ENCODE measurements at regions not wholly inside any gene's neighbourhood (a gene's known extent, or its start where the extent isn't known, plus 50 kb on each side); places are given as distances from the start of the nearest gene placed in this dataset.

- TF ChIP-seq CTCF (IDR thresholded peaks at IDR 0.05) = no peak
- H3K4me2 ChIP-seq (ENCODE audit: low read length) = no peak overlapping the region
Observed at GRCh38 chr12:59867689-59868088, 271.9 kb downstream of the SLC16A7 start.

GRCh38 chr12:59871779-59872178, 275.9 kb downstream of the SLC16A7 start:
- H2AFZ ChIP-seq = no peak overlapping the region
- H3K27ac ChIP-seq = no peak overlapping the region
- TF ChIP-seq CTCF (IDR thresholded peaks at IDR 0.05) = no peak
- H3K4me2 ChIP-seq (ENCODE audit: low read length) = no peak overlapping the region
- no peaks in the 10 kb centered on the region for H3K9me3 ChIP-seq (ENCODE audit: control insufficient read depth, low read length)
- H3K4me3 ChIP-seq (ENCODE audit: low read depth, low read length) = no peak overlapping the region
- H3K4me1 ChIP-seq = no peaks in the 10 kb centered on the region
- no peaks in the 10 kb centered on the region for H3K79me2 ChIP-seq
- no peaks in the 10 kb centered on the region for H3K27me3 ChIP-seq (ENCODE audit: control insufficient read depth, insufficient read depth, low read length)
- H3K36me3 ChIP-seq (ENCODE audit: control insufficient read depth, insufficient read depth, low read length) = no peaks in the 10 kb centered on the region
- no peak overlapping the region for H3K9ac ChIP-seq

More at GRCh38 chr12:59867689-59868088, 271.9 kb downstream of the SLC16A7 start:
- Histone ChIP-seq H3K4me1 (no peaks in the 10 kb centered on the region), H3K27me3 (ENCODE audit: control insufficient read depth, insufficient read depth, low read length) (no peaks in the 10 kb centered on the region), H3K4me3 (ENCODE audit: low read depth, low read length) (no peak overlapping the region), H2AFZ (no peak overlapping the region), H3K79me2 (no peaks in the 10 kb centered on the region), H3K27ac (no peak overlapping the region), H3K9me3 (ENCODE audit: control insufficient read depth, low read length) (no peaks in the 10 kb centered on the region), H3K36me3 (ENCODE audit: control insufficient read depth, insufficient read depth, low read length) (no peaks in the 10 kb centered on the region), H3K9ac (no peak overlapping the region)

GRCh38 chr12:59873136-59873535, 277.3 kb downstream of the SLC16A7 start:
- Histone ChIP-seq H3K36me3 (ENCODE audit: control insufficient read depth, insufficient read depth, low read length) (no peaks in the 10 kb centered on the region), H3K27ac (no peak overlapping the region), H3K79me2 (no peaks in the 10 kb centered on the region), H3K9me3 (ENCODE audit: control insufficient read depth, low read length) (no peaks in the 10 kb centered on the region), H3K27me3 (ENCODE audit: control insufficient read depth, insufficient read depth, low read length) (no peaks in the 10 kb centered on the region), H2AFZ (no peak overlapping the region), H3K9ac (no peak overlapping the region), H3K4me2 (ENCODE audit: low read length) (no peak overlapping the region), H3K4me3 (ENCODE audit: low read depth, low read length) (no peak overlapping the region), H3K4me1 (no peaks in the 10 kb centered on the region)
- TF ChIP-seq CTCF (IDR thresholded peaks at IDR 0.05) = no peak

- Histone ChIP-seq H3K27ac (no peak overlapping the region), H3K36me3 (ENCODE audit: control insufficient read depth, insufficient read depth, low read length) (no peaks in the 10 kb centered on the region), H3K79me2 (no peaks in the 10 kb centered on the region)
Observed at GRCh38 chr12:59874781-59875180, 279.0 kb downstream of the SLC16A7 start.

More at GRCh38 chr12:59874781-59875180, 279.0 kb downstream of the SLC16A7 start:
- H3K27me3 ChIP-seq (ENCODE audit: control insufficient read depth, insufficient read depth, low read length) = no peaks in the 10 kb centered on the region
- no peak overlapping the region for H2AFZ ChIP-seq
- TF ChIP-seq CTCF (IDR thresholded peaks at IDR 0.05) = no peak
- H3K4me2 ChIP-seq (ENCODE audit: low read length) = no peak overlapping the region
- H3K9me3 ChIP-seq (ENCODE audit: control insufficient read depth, low read length) = no peaks in the 10 kb centered on the region
- no peak overlapping the region for H3K4me3 ChIP-seq (ENCODE audit: low read depth, low read length)
- no peaks in the 10 kb centered on the region for H3K4me1 ChIP-seq
- no peak overlapping the region for H3K9ac ChIP-seq
